ENCODE measurements at regions not wholly inside any gene's neighbourhood (a gene's known extent, or its start where the extent isn't known, plus 50 kb on each side); places are given as distances from the start of the nearest gene placed in this dataset.

- TF ChIP-seq, protein P1, sequence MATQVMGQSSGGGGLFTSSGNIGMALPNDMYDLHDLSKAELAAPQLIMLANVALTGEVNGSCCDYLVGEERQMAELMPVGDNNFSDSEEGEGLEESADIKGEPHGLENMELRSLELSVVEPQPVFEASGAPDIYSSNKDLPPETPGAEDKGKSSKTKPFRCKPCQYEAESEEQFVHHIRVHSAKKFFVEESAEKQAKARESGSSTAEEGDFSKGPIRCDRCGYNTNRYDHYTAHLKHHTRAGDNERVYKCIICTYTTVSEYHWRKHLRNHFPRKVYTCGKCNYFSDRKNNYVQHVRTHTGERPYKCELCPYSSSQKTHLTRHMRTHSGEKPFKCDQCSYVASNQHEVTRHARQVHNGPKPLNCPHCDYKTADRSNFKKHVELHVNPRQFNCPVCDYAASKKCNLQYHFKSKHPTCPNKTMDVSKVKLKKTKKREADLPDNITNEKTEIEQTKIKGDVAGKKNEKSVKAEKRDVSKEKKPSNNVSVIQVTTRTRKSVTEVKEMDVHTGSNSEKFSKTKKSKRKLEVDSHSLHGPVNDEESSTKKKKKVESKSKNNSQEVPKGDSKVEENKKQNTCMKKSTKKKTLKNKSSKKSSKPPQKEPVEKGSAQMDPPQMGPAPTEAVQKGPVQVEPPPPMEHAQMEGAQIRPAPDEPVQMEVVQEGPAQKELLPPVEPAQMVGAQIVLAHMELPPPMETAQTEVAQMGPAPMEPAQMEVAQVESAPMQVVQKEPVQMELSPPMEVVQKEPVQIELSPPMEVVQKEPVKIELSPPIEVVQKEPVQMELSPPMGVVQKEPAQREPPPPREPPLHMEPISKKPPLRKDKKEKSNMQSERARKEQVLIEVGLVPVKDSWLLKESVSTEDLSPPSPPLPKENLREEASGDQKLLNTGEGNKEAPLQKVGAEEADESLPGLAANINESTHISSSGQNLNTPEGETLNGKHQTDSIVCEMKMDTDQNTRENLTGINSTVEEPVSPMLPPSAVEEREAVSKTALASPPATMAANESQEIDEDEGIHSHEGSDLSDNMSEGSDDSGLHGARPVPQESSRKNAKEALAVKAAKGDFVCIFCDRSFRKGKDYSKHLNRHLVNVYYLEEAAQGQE (IDR thresholded peaks at IDR 0.05), result no peak
- TF ChIP-seq GABPA (IDR thresholded peaks at IDR 0.05 in 1 of 2, conservative IDR thresholded peaks at IDR 0.05 in 1 of 2), result no peak
- TF ChIP-seq RAD21 (IDR thresholded peaks at IDR 0.05), result no peak
- TF ChIP-seq, protein P2, sequence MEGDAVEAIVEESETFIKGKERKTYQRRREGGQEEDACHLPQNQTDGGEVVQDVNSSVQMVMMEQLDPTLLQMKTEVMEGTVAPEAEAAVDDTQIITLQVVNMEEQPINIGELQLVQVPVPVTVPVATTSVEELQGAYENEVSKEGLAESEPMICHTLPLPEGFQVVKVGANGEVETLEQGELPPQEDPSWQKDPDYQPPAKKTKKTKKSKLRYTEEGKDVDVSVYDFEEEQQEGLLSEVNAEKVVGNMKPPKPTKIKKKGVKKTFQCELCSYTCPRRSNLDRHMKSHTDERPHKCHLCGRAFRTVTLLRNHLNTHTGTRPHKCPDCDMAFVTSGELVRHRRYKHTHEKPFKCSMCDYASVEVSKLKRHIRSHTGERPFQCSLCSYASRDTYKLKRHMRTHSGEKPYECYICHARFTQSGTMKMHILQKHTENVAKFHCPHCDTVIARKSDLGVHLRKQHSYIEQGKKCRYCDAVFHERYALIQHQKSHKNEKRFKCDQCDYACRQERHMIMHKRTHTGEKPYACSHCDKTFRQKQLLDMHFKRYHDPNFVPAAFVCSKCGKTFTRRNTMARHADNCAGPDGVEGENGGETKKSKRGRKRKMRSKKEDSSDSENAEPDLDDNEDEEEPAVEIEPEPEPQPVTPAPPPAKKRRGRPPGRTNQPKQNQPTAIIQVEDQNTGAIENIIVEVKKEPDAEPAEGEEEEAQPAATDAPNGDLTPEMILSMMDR (IDR thresholded peaks at IDR 0.05; ENCODE audit: low read depth, low read length, missing input control), result no peak
- TF ChIP-seq SP1 (IDR thresholded peaks at IDR 0.05), result no peak
- no peak for TF ChIP-seq MAX (IDR thresholded peaks at IDR 0.05)
- TF ChIP-seq, protein P3, sequence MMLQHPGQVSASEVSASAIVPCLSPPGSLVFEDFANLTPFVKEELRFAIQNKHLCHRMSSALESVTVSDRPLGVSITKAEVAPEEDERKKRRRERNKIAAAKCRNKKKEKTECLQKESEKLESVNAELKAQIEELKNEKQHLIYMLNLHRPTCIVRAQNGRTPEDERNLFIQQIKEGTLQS (IDR thresholded peaks at IDR 0.05), result no peak
- TF ChIP-seq YY1 (IDR thresholded peaks at IDR 0.05), result no peak
- no peak for TF ChIP-seq FOXA1 (IDR thresholded peaks at IDR 0.05)
- no peak for TF ChIP-seq JUND (IDR thresholded peaks at IDR 0.05)
Observed at GRCh38 chr15:62765916-62766315, 276.6 kb upstream of the TPM1 start.

Data from liver (tissue), 3 donors.